C4-2B (cell line): ENCODE measurements at regions not wholly inside any gene's neighbourhood (a gene's known extent, or its start where the extent isn't known, plus 50 kb on each side); places are given as distances from the start of the nearest gene placed in this dataset.

Experiments used
- CTCF ChIP-seq: fragments of 450-650 bp; conservative IDR thresholded peaks from 2 replicates; pipeline ENCODE4 v1.5.1; 2017; ENCODE audit warnings: mild to moderate bottlenecking
- ZFX ChIP-seq: fragments of 450-650 bp; IDR thresholded peaks from 2 replicates; pipeline ENCODE4 v1.6.1; 2017

- no peak for TF ChIP-seq CTCF
- no peak for TF ChIP-seq ZFX
Observed at GRCh38 chr6:1514078-1514477, 95.6 kb upstream of the FOXC1 start.
